HCT116 (cell line): ENCODE measurements at regions not wholly inside any gene's neighbourhood (a gene's known extent, or its start where the extent isn't known, plus 50 kb on each side); places are given as distances from the start of the nearest gene placed in this dataset.

Experiments
- ATAC-seq: fragments of 200-7000 bp; cut with Tn5 transposase; 2 replicates; pipeline ENCODE4 v1.9.1; 2020; ENCODE audit warnings: mild to moderate bottlenecking, moderate library complexity
- BruUV-seq: library from RNA; stranded (reverse); fragments of 400-500 nt; replicated peaks from 2 replicates; lab custom pipeline; 2021; lab: Mats Ljungman, UMichigan
- CTCF ChIA-PET: fragments of 300-600 bp; sonication (Branson Sonifier 250); formaldehyde crosslinking; loops from one replicate; lab custom pipeline; 2021; ENCODE audit warnings: antibody characterized with exemption; lab: Charles Lee
- POLR2A ChIA-PET: fragments of 300-600, 350-600 bp; sonication (Branson Sonifier 250); formaldehyde crosslinking; loops from one replicate; lab custom pipeline; 2021; ENCODE audit warnings: antibody characterized with exemption; lab: Charles Lee
- RAD21 ChIA-PET, 2 experiments: fragments of 300-600 bp; sonication (Branson Sonifier 250); formaldehyde crosslinking; loops; one replicate each; lab custom pipeline; 2023; ENCODE audit warnings: low total read pairs in 2 of 2; ENCODE audit not compliant: uncharacterized antibody in 2 of 2, unreplicated experiment in 2 of 2, low non-redundant PET in 1 of 2; lab: Charles Lee
- DNase-seq: peaks from one replicate; pipeline ENCODE4 v3.0.0-alpha.2; 2010; ENCODE audit warnings: low read depth, low spot score
- H2AFZ ChIP-seq: fragments of 200-600 bp; shearing (Covaris generic), sonication (generic); 2 replicates; pipeline ENCODE4 v1.6.1; 2017; ENCODE audit warnings: low read depth, mixed run types, mixed read lengths, antibody characterized with exemption, low read length; ENCODE audit not compliant: poor library complexity, severe bottlenecking
- H3K27ac ChIP-seq: 2 replicates; pipeline ENCODE4 v1.5.1; 2012; ENCODE audit warnings: low read depth, low read length
- H3K27me3 ChIP-seq: fragments of 200-600 bp; sonication (generic); 2 replicates; pipeline ENCODE4 v1.6.1; 2016; ENCODE audit warnings: mixed run types, low read length, mixed read lengths; ENCODE audit not compliant: insufficient read depth
- H3K36me3 ChIP-seq, 2 experiments: fragments of 200-500 bp in 1 of 2; fragments of 200-600 bp in 1 of 2; sonication (Bioruptor generic) in 1 of 2; sonication (generic) in 1 of 2; 2 replicates each; pipeline versions ENCODE4 v1.5.1 to v1.6.1; 2014 to 2016; ENCODE audit warnings: low read length in 2 of 2, inconsistent platforms in 1 of 2, mixed read lengths in 1 of 2, mixed run types in 1 of 2; ENCODE audit not compliant: insufficient read depth in 2 of 2, control insufficient read depth in 1 of 2
- H3K4me1 ChIP-seq, 2 experiments: fragments of 200-600 bp in 1 of 2; sonication (generic) in 1 of 2; 2 replicates each; pipeline versions ENCODE4 v1.5.1 to v1.6.1; 2012 to 2017; ENCODE audit warnings: low read length in 2 of 2, inconsistent platforms in 1 of 2, mild to moderate bottlenecking in 1 of 2, mixed read lengths in 1 of 2, mixed run types in 1 of 2, moderate library complexity in 1 of 2; ENCODE audit not compliant: insufficient read depth in 2 of 2, control insufficient read depth in 1 of 2
- H3K4me2 ChIP-seq: fragments of 200-600 bp; sonication (generic); 2 replicates; pipeline ENCODE4 v1.6.1; 2017; ENCODE audit warnings: mixed run types, low read length, mixed read lengths
- H3K4me3 ChIP-seq, 2 experiments: fragments of 200-600 bp in 1 of 2; sonication (generic) in 1 of 2; replicated peaks in 1 of 2; 2 replicates each; pipeline ENCODE4 v1.5.1; 2011 to 2016; ENCODE audit warnings: low read length in 2 of 2, control low read depth in 1 of 2, low read depth in 1 of 2, mild to moderate bottlenecking in 1 of 2, mixed read lengths in 1 of 2, mixed run types in 1 of 2
- H3K79me2 ChIP-seq: fragments of 200-600 bp; sonication (generic); 2 replicates; pipeline ENCODE4 v1.6.1; 2017; ENCODE audit warnings: mild to moderate bottlenecking, mixed run types, low read length, moderate library complexity, mixed read lengths; ENCODE audit not compliant: insufficient read depth
- H3K9ac ChIP-seq: fragments of 200-600 bp; sonication (generic); 2 replicates; pipeline ENCODE4 v1.6.1; 2016; ENCODE audit warnings: low read length, mixed read lengths
- H3K9me2 ChIP-seq: fragments of 200-600 bp; sonication (generic), shearing (Covaris generic); 2 replicates; pipeline ENCODE4 v1.6.1; 2017; ENCODE audit warnings: mixed run types, mild to moderate bottlenecking, moderate library complexity; ENCODE audit not compliant: insufficient read depth
- H3K9me3 ChIP-seq, 2 experiments: fragments of 200-500 bp in 1 of 2; fragments of 200-600 bp in 1 of 2; sonication (Bioruptor generic) in 1 of 2; sonication (generic) in 1 of 2; 2 replicates each; pipeline ENCODE4 v1.6.1; 2014 to 2017; ENCODE audit warnings: low read length in 2 of 2, mixed read lengths in 2 of 2, inconsistent platforms in 1 of 2, low read depth in 1 of 2, mild to moderate bottlenecking in 1 of 2, mixed run types in 1 of 2, moderate library complexity in 1 of 2; ENCODE audit not compliant: control insufficient read depth in 1 of 2, insufficient read depth in 1 of 2
- H4K20me1 ChIP-seq: fragments of 200-600 bp; sonication (generic), shearing (Covaris generic); 2 replicates; pipeline ENCODE4 v1.6.1; 2017; ENCODE audit warnings: mixed run types, mild to moderate bottlenecking, moderate library complexity; ENCODE audit not compliant: insufficient read depth
- ATF3 ChIP-seq: IDR thresholded peaks from 2 replicates; pipeline ENCODE4 v1.6.1; 2012
- CBX3 ChIP-seq: IDR thresholded peaks from 2 replicates; pipeline ENCODE4 v1.6.1; 2012; ENCODE audit warnings: low read depth
- CEBPB ChIP-seq: IDR thresholded peaks from 2 replicates; pipeline ENCODE4 v1.6.1; 2012; ENCODE audit warnings: low read depth
- CTCF ChIP-seq, 3 experiments: fragments of 200-600 bp in 1 of 3; sonication (generic) in 1 of 3; IDR thresholded peaks in 2 of 3; conservative IDR thresholded peaks in 1 of 3; 2 replicates each; pipeline ENCODE4 v1.5.1; 2012 to 2017; ENCODE audit warnings: low read depth in 2 of 3, low read length in 2 of 3, antibody characterized with exemption in 1 of 3, borderline replicate concordance in 1 of 3, control low read depth in 1 of 3, mild to moderate bottlenecking in 1 of 3, mixed read lengths in 1 of 3, mixed run types in 1 of 3, moderate library complexity in 1 of 3; ENCODE audit not compliant: insufficient read depth in 1 of 3
- EGR1 ChIP-seq: IDR thresholded peaks from 2 replicates; pipeline ENCODE4 v1.6.1; 2012; ENCODE audit warnings: low read depth
- EZH2 ChIP-seq: fragments of 200-600 bp; sonication (generic); IDR thresholded peaks from 2 replicates; pipeline ENCODE4 v1.6.1; 2017; ENCODE audit warnings: antibody characterized with exemption, mixed run types
- EZH2phosphoT487 ChIP-seq: fragments of 200-600 bp; IDR thresholded peaks from 2 replicates; pipeline ENCODE4 v1.6.1; 2018; ENCODE audit warnings: antibody characterized with exemption, borderline replicate concordance
- FOSL1 ChIP-seq: IDR thresholded peaks from 2 replicates; pipeline ENCODE4 v1.6.1; 2012; ENCODE audit warnings: low read depth
- JUND ChIP-seq: IDR thresholded peaks from 2 replicates; pipeline ENCODE4 v1.6.1; 2012
- MAX ChIP-seq: IDR thresholded peaks from 2 replicates; pipeline ENCODE4 v1.6.1; 2012
- POLR2A ChIP-seq: IDR thresholded peaks from 2 replicates; pipeline ENCODE4 v1.7.0; 2011; ENCODE audit warnings: borderline replicate concordance; ENCODE audit not compliant: insufficient read depth, insufficient read length; ENCODE audit errors: extremely low read depth
- RAD21 ChIP-seq: IDR thresholded peaks from 2 replicates; pipeline ENCODE4 v1.6.1; 2012; ENCODE audit warnings: low read depth, mild to moderate bottlenecking
- SIN3A ChIP-seq: IDR thresholded peaks from 2 replicates; pipeline ENCODE4 v1.6.1; 2012; ENCODE audit warnings: low read depth
- SP1 ChIP-seq: IDR thresholded peaks from 2 replicates; pipeline ENCODE4 v1.6.1; 2012; ENCODE audit warnings: low read depth
- TCF7L2 ChIP-seq: IDR thresholded peaks from 2 replicates; pipeline ENCODE4 v1.7.0; 2011; ENCODE audit warnings: borderline replicate concordance, inconsistent platforms; ENCODE audit not compliant: insufficient read depth, insufficient read length; ENCODE audit errors: extremely low read depth
- YY1 ChIP-seq: IDR thresholded peaks from 2 replicates; pipeline ENCODE4 v1.6.1; 2011; ENCODE audit warnings: low read length, low read depth, moderate library complexity, mild to moderate bottlenecking; ENCODE audit not compliant: insufficient replicate concordance; ENCODE audit errors: extremely low read depth
- ZFX ChIP-seq: fragments of 450-650 bp; IDR thresholded peaks from 2 replicates; pipeline ENCODE4 v1.6.1; 2017
- ZNF274 ChIP-seq: fragments of 200-500 bp; sonication (Bioruptor generic); IDR thresholded peaks from 2 replicates; pipeline ENCODE4 v1.6.1; 2014; ENCODE audit warnings: mild to moderate bottlenecking, low read depth, low read length, inconsistent platforms
- intact Hi-C: fragments of 100-400 bp; cut with micrococcal nuclease; formaldehyde crosslinking; loops from 2 replicates; pipeline ENCODE4 v1.10.0; 2022

DNA sequence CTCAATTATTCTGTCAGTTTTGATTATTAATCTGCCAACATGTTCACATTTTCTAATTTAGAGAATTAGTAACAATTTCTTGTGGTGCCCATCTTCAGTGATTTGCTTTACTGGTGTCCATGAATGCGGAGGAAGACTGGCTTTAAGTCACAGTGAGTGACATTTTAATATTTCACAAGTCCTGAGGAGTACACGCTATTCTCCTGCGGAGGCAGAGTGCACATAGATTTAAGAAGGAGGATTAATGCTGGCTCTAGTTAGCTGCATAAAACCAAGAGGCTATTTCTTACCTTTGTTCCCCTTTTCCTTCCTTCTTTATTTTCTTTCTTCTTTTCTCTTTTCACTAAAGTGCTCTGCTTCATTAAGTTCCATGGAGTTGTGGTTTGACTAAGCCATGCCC is 495.2 kb upstream of the IGFBP7 start:
- peaks cover 0 to 10% of the 10 kb centered on the region in 2 experiments; a peak in 2 of 4 replicates for H3K9me3 ChIP-seq
- CTCF ChIA-PET: no interaction called here

More for the DNA sequence above, 495.2 kb upstream of the IGFBP7 start:
- BruUV-seq: no TSS peak
- Histone ChIP-seq H3K9me2 (no peaks in the 10 kb centered on the region), H3K4me2 (no peak overlapping the region), H3K27ac (no peak overlapping the region), H4K20me1 (no peaks in the 10 kb centered on the region), H2AFZ (no peak overlapping the region), H3K4me3 (no peak overlapping the region), H3K4me1 (no peaks in the 10 kb centered on the region), H3K27me3 (no peaks in the 10 kb centered on the region), H3K36me3 (no peaks in the 10 kb centered on the region), H3K79me2 (no peaks in the 10 kb centered on the region), H3K9ac (no peak overlapping the region)
- ATAC-seq: no peak
- TF ChIP-seq SIN3A (no peak), YY1 (no peak), FOSL1 (no peak), ZNF274 (no peak), SP1 (no peak), MAX (no peak), TCF7L2 (no peak), EZH2phosphoT487 (no peak), EZH2 (no peak), EGR1 (no peak), JUND (no peak), POLR2A (no peak), ZFX (no peak), RAD21 (no peak), CBX3 (no peak), ATF3 (no peak), CTCF (IDR thresholded peaks at IDR 0.05 in 2 of 3, conservative IDR thresholded peaks at IDR 0.05 in 1 of 3; ENCODE audit: borderline replicate concordance in 1 of 3, insufficient read depth in 1 of 3, low read depth in 2 of 3, low read length in 2 of 3) (no peak), CEBPB (no peak)
- intact Hi-C loops: no loop called here
- no peak for DNase-seq
- RAD21 ChIA-PET: no interaction called here
- POLR2A ChIA-PET: no interaction called here
